ENCODE measurements at regions not wholly inside any gene's neighbourhood (a gene's known extent, or its start where the extent isn't known, plus 50 kb on each side); places are given as distances from the start of the nearest gene placed in this dataset.

GRCh38 chr2:122233372-122233771 lies 477.9 kb downstream of the TSN start:
- TF ChIP-seq CTCF (IDR thresholded peaks at IDR 0.05) (no peak), POLR2A (IDR thresholded peaks at IDR 0.05) (no peak)

All from esophagus squamous epithelium (tissue), 4 donors.